Endometrium (tissue), 2 donors: ENCODE measurements at regions not wholly inside any gene's neighbourhood (a gene's known extent, or its start where the extent isn't known, plus 50 kb on each side); places are given as distances from the start of the nearest gene placed in this dataset.
"Not testable (repeated sequence)": the region's sequence is repeated elsewhere in the genome, so short reads cannot be mapped to it uniquely, and the experiment has no call there.

ENCODE experiments used
- FAIRE-seq: peaks from 2 replicates; lab custom pipeline; 2012; peaks lifted over from hg19 to GRCh38; lab: Jason Lieb, UNC
- donor health status: control.
- donor health status: control.

- no peak for FAIRE-seq
These were observed 170.7 kb downstream of the IER5 start for GRCh38 chr1:181259026-181259745.

- no peak for FAIRE-seq
These were observed 171.8 kb downstream of the IER5 start for GRCh38 chr1:181260271-181260670.

- no peak for FAIRE-seq
These were observed 172.5 kb downstream of the IER5 start for GRCh38 chr1:181260994-181261393.

- FAIRE-seq = no peak
These were observed 173.6 kb downstream of the IER5 start for GRCh38 chr1:181262069-181262468.

- FAIRE-seq = no peak
These were observed 174.9 kb downstream of the IER5 start for GRCh38 chr1:181263444-181263843.

- FAIRE-seq = no peak
These were observed 176.3 kb downstream of the IER5 start for GRCh38 chr1:181264821-181265220.

- no peak for FAIRE-seq
These were observed 196.5 kb downstream of the IER5 start for GRCh38 chr1:181284978-181285377.

- FAIRE-seq = no peak
These were observed 188.1 kb upstream of the CACNA1E start for GRCh38 chr1:181295217-181295616.

GRCh38 chr1:181296180-181296579, 187.1 kb upstream of the CACNA1E start:
- FAIRE-seq = no peak

- no peak for FAIRE-seq
These were observed 175.2 kb upstream of the CACNA1E start for GRCh38 chr1:181308098-181308497.

GRCh38 chr1:181310560-181310959, 172.8 kb upstream of the CACNA1E start:
- FAIRE-seq = no peak

GRCh38 chr1:181312946-181313345, 170.4 kb upstream of the CACNA1E start:
- FAIRE-seq = no peak

GRCh38 chr1:181313466-181313865, 169.9 kb upstream of the CACNA1E start:
- FAIRE-seq = no peak

GRCh38 chr1:181314010-181314409, 169.3 kb upstream of the CACNA1E start:
- FAIRE-seq = no peak

GRCh38 chr1:181314959-181315358, 168.4 kb upstream of the CACNA1E start:
- no peak for FAIRE-seq

GRCh38 chr1:181317261-181317930, 165.9 kb upstream of the CACNA1E start:
- FAIRE-seq = no peak

GRCh38 chr1:181318022-181318857, 165.1 kb upstream of the CACNA1E start:
- no peak for FAIRE-seq

GRCh38 chr1:181318858-181319235, 164.5 kb upstream of the CACNA1E start:
- FAIRE-seq = no peak

- no peak for FAIRE-seq
These were observed 163.4 kb upstream of the CACNA1E start for GRCh38 chr1:181319907-181320306.

GRCh38 chr1:181324797-181325616, 158.3 kb upstream of the CACNA1E start:
- FAIRE-seq = no peak

GRCh38 chr1:181325765-181326164, 157.6 kb upstream of the CACNA1E start:
- not testable (repeated sequence) for FAIRE-seq

- FAIRE-seq = no peak
These were observed 157.0 kb upstream of the CACNA1E start for GRCh38 chr1:181326348-181326747.
